Skeletal muscle satellite cell (primary cell): ENCODE measurements at regions not wholly inside any gene's neighbourhood (a gene's known extent, or its start where the extent isn't known, plus 50 kb on each side); places are given as distances from the start of the nearest gene placed in this dataset.
"Not testable (repeated sequence)": the region's sequence is repeated elsewhere in the genome, so short reads cannot be mapped to it uniquely, and the experiment has no call there.

ENCODE experiments used
- H3K27me3 ChIP-seq: 2 replicates; pipeline ENCODE4 v1.7.0; 2013; ENCODE audit warnings: low read length; ENCODE audit not compliant: control insufficient read depth, insufficient read depth
- H3K36me3 ChIP-seq: 2 replicates; pipeline ENCODE4 v1.7.0; 2013; ENCODE audit warnings: mild to moderate bottlenecking, control low read depth, low read length; ENCODE audit not compliant: insufficient read depth
- H3K4me1 ChIP-seq: 2 replicates; pipeline ENCODE4 v1.7.0; 2013; ENCODE audit warnings: low read length; ENCODE audit not compliant: control insufficient read depth, insufficient read depth
- H3K4me2 ChIP-seq: 2 replicates; pipeline ENCODE4 v1.7.0; 2013; ENCODE audit warnings: mild to moderate bottlenecking, low read length
- H3K4me3 ChIP-seq: 2 replicates; pipeline ENCODE4 v1.7.0; 2013; ENCODE audit warnings: low read length
- H3K9ac ChIP-seq: 2 replicates; pipeline ENCODE4 v1.7.0; 2013; ENCODE audit warnings: mild to moderate bottlenecking, low read depth, low read length, moderate library complexity
- H3K9me3 ChIP-seq: replicated peaks from 2 replicates; pipeline ENCODE4 v1.7.0; 2013; ENCODE audit warnings: mild to moderate bottlenecking, control low read depth, low read length

GRCh38 chr2:368386-368785 lies 80.5 kb upstream of the ALKAL2 start:
- H3K36me3 ChIP-seq: no peaks in the 10 kb centered on the region
- no peaks in the 10 kb centered on the region for H3K27me3 ChIP-seq
- H3K4me3 ChIP-seq: no peak overlapping the region
- no peak overlapping the region for H3K9ac ChIP-seq
- peaks cover 25% of the 10 kb centered on the region for H3K9me3 ChIP-seq
- no peaks in the 10 kb centered on the region for H3K4me1 ChIP-seq
- no peak overlapping the region for H3K4me2 ChIP-seq

- Histone ChIP-seq H3K9ac (no peak overlapping the region), H3K4me1 (no peaks in the 10 kb centered on the region), H3K9me3 (peaks cover 21% of the 10 kb centered on the region), H3K27me3 (no peaks in the 10 kb centered on the region), H3K4me3 (no peak overlapping the region), H3K36me3 (no peaks in the 10 kb centered on the region), H3K4me2 (no peak overlapping the region)
Observed at GRCh38 chr2:367246-367645, 79.4 kb upstream of the ALKAL2 start.

GRCh38 chr2:366706-367105 lies 78.8 kb upstream of the ALKAL2 start:
- Histone ChIP-seq H3K27me3 (no peaks in the 10 kb centered on the region), H3K36me3 (no peaks in the 10 kb centered on the region), H3K9ac (no peak overlapping the region), H3K4me2 (no peak overlapping the region), H3K4me3 (no peak overlapping the region), H3K9me3 (peaks cover 21% of the 10 kb centered on the region), H3K4me1 (no peaks in the 10 kb centered on the region)

GRCh38 chr2:365367-366275 lies 77.7 kb upstream of the ALKAL2 start:
- Histone ChIP-seq H3K4me2 (no peak overlapping the region), H3K9me3 (peaks cover 21% of the 10 kb centered on the region), H3K9ac (no peak overlapping the region), H3K4me1 (no peaks in the 10 kb centered on the region), H3K36me3 (no peaks in the 10 kb centered on the region), H3K4me3 (no peak overlapping the region), H3K27me3 (no peaks in the 10 kb centered on the region)

- no peak overlapping the region for H3K4me3 ChIP-seq
- H3K4me2 ChIP-seq: no peak overlapping the region
- no peaks in the 10 kb centered on the region for H3K27me3 ChIP-seq
- H3K9ac ChIP-seq: no peak overlapping the region
- H3K4me1 ChIP-seq: no peaks in the 10 kb centered on the region
- no peaks in the 10 kb centered on the region for H3K36me3 ChIP-seq
- peaks cover 21% of the 10 kb centered on the region for H3K9me3 ChIP-seq
Observed at GRCh38 chr2:363824-364470, 76.1 kb upstream of the ALKAL2 start.

GRCh38 chr2:362924-363323 lies 75.0 kb upstream of the ALKAL2 start:
- Histone ChIP-seq H3K4me1 (no peaks in the 10 kb centered on the region), H3K36me3 (no peaks in the 10 kb centered on the region), H3K4me3 (no peak overlapping the region), H3K9me3 (peaks cover 22% of the 10 kb centered on the region), H3K4me2 (no peak overlapping the region), H3K9ac (no peak overlapping the region), H3K27me3 (no peaks in the 10 kb centered on the region)

GRCh38 chr2:360124-360523 lies 72.2 kb upstream of the ALKAL2 start:
- H3K9ac ChIP-seq: no peak overlapping the region
- H3K4me2 ChIP-seq: no peak overlapping the region
- no peak overlapping the region for H3K4me3 ChIP-seq
- no peaks in the 10 kb centered on the region for H3K4me1 ChIP-seq
- no peaks in the 10 kb centered on the region for H3K27me3 ChIP-seq
- peaks cover 19% of the 10 kb centered on the region for H3K9me3 ChIP-seq
- H3K36me3 ChIP-seq: no peaks in the 10 kb centered on the region

GRCh38 chr2:359047-359446 lies 71.2 kb upstream of the ALKAL2 start:
- H3K27me3 ChIP-seq: no peaks in the 10 kb centered on the region
- H3K4me3 ChIP-seq: no peak overlapping the region
- H3K4me1 ChIP-seq: no peaks in the 10 kb centered on the region
- H3K9me3 ChIP-seq: peaks cover 18% of the 10 kb centered on the region
- H3K9ac ChIP-seq: no peak overlapping the region
- no peak overlapping the region for H3K4me2 ChIP-seq
- H3K36me3 ChIP-seq: no peaks in the 10 kb centered on the region

GRCh38 chr2:357811-358210 lies 69.9 kb upstream of the ALKAL2 start:
- Histone ChIP-seq H3K4me3 (no peak overlapping the region), H3K9ac (no peak overlapping the region), H3K36me3 (no peaks in the 10 kb centered on the region), H3K4me1 (no peaks in the 10 kb centered on the region), H3K27me3 (no peaks in the 10 kb centered on the region), H3K9me3 (peaks cover 13% of the 10 kb centered on the region), H3K4me2 (no peak overlapping the region)

- not testable (repeated sequence) for H3K36me3 ChIP-seq, H3K9ac ChIP-seq, H3K4me1 ChIP-seq, H3K4me3 ChIP-seq, H3K27me3 ChIP-seq, H3K4me2 ChIP-seq
- peaks cover 13% of the 10 kb centered on the region for H3K9me3 ChIP-seq
Observed at GRCh38 chr2:356304-356703, 68.4 kb upstream of the ALKAL2 start.

GRCh38 chr2:355773-356172 lies 67.9 kb upstream of the ALKAL2 start:
- H3K4me2 ChIP-seq: no peak overlapping the region
- no peak overlapping the region for H3K9ac ChIP-seq
- H3K9me3 ChIP-seq: peaks cover 13% of the 10 kb centered on the region
- H3K4me3 ChIP-seq: no peak overlapping the region
- no peaks in the 10 kb centered on the region for H3K36me3 ChIP-seq
- H3K27me3 ChIP-seq: no peaks in the 10 kb centered on the region
- no peaks in the 10 kb centered on the region for H3K4me1 ChIP-seq

GRCh38 chr2:352696-353095 lies 64.8 kb upstream of the ALKAL2 start:
- Histone ChIP-seq H3K36me3 (no peaks in the 10 kb centered on the region), H3K27me3 (no peaks in the 10 kb centered on the region), H3K9ac (no peak overlapping the region), H3K4me3 (no peak overlapping the region), H3K9me3 (peaks cover 9% of the 10 kb centered on the region), H3K4me2 (no peak overlapping the region), H3K4me1 (no peaks in the 10 kb centered on the region)
